ENCODE measurements at regions not wholly inside any gene's neighbourhood (a gene's known extent, or its start where the extent isn't known, plus 50 kb on each side); places are given as distances from the start of the nearest gene placed in this dataset.

DNA sequence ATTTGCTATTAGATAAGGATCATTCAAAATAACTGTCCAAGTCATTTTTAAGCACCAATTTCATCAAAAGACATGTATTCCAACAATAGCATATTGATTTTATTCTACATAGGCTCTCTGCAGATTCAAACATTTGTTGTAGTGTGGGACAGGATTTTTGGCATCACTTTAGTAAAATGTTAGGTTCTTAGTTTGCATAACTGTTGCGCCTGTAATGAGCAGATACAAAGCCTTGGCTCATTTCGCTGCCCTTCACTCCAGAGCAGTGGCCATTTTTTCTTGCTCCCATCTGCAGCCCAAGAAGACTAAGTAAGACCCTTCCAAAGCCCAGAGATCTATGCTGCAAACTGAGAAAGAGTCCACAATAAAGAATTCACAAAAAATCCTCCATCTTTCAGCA is 446.0 kb upstream of the MPDZ start:
- TF ChIP-seq EP300 (IDR thresholded peaks at IDR 0.05; ENCODE audit: low read depth in 2 of 2, low read length in 2 of 2) (no peak), EP300 (CRISPR knock-in tag; IDR thresholded peaks at IDR 0.05; ENCODE audit: borderline replicate concordance) (no peak), ZNF138 (CRISPR knock-in tag; IDR thresholded peaks at IDR 0.05; ENCODE audit: low read depth) (no peak), ZNF766 (CRISPR knock-in tag; IDR thresholded peaks at IDR 0.05; ENCODE audit: borderline replicate concordance) (no peak), TCF7 (IDR thresholded peaks at IDR 0.05; ENCODE audit: low read depth) (no peak), KDM1A (CRISPR knock-in tag; IDR thresholded peaks at IDR 0.05) (no peak), ZNF563 (CRISPR knock-in tag; IDR thresholded peaks at IDR 0.05) (no peak), ZNF225 (CRISPR knock-in tag; IDR thresholded peaks at IDR 0.05) (no peak), SMC3 (IDR thresholded peaks at IDR 0.05; ENCODE audit: low read length) (no peak), XBP1 (CRISPR knock-in tag; IDR thresholded peaks at IDR 0.05) (no peak), POLR2A (IDR thresholded peaks at IDR 0.05; ENCODE audit: insufficient read depth in 1 of 2, low read depth in 2 of 2, low read length in 2 of 2) (no peak), RXRB (CRISPR knock-in tag; IDR thresholded peaks at IDR 0.05; ENCODE audit: borderline replicate concordance) (no peak)
- TF ChIP-seq, protein P1, sequence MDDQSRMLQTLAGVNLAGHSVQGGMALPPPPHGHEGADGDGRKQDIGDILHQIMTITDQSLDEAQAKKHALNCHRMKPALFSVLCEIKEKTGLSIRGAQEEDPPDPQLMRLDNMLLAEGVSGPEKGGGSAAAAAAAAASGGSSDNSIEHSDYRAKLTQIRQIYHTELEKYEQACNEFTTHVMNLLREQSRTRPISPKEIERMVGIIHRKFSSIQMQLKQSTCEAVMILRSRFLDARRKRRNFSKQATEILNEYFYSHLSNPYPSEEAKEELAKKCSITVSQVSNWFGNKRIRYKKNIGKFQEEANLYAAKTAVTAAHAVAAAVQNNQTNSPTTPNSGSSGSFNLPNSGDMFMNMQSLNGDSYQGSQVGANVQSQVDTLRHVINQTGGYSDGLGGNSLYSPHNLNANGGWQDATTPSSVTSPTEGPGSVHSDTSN (CRISPR knock-in tag; IDR thresholded peaks at IDR 0.05; ENCODE audit: borderline replicate concordance): no peak
